ENCODE measurements at regions not wholly inside any gene's neighbourhood (a gene's known extent, or its start where the extent isn't known, plus 50 kb on each side); places are given as distances from the start of the nearest gene placed in this dataset.
"Not testable (repeated sequence)": the region's sequence is repeated elsewhere in the genome, so short reads cannot be mapped to it uniquely, and the experiment has no call there.

GRCh38 chr6:104676679-104677078 is 183.0 kb downstream of the HACE1 start:
- not testable (repeated sequence) for DNase-seq

- DNase-seq: not testable (repeated sequence)
Measured at GRCh38 chr6:104675161-104675560, 184.6 kb downstream of the HACE1 start.

GRCh38 chr6:104673078-104673477 is 186.6 kb downstream of the HACE1 start:
- DNase-seq: not testable (repeated sequence)

- DNase-seq: not testable (repeated sequence)
Measured at GRCh38 chr6:104671591-104671891, 188.2 kb downstream of the HACE1 start.

GRCh38 chr6:104670834-104671590 is 188.7 kb downstream of the HACE1 start:
- DNase-seq: not testable (repeated sequence)

GRCh38 chr6:104669483-104669882 is 190.2 kb downstream of the HACE1 start:
- DNase-seq: no peak

GRCh38 chr6:104656235-104656634 is 203.5 kb downstream of the HACE1 start:
- DNase-seq: no peak

- DNase-seq: no peak
Measured at GRCh38 chr6:104653781-104654180, 205.9 kb downstream of the HACE1 start.

- DNase-seq: no peak
Measured at GRCh38 chr6:104648347-104648746, 211.4 kb downstream of the HACE1 start.

GRCh38 chr6:104644848-104645247 is 214.9 kb downstream of the HACE1 start:
- DNase-seq: no peak

- DNase-seq: no peak
Measured at GRCh38 chr6:104642871-104643270, 216.8 kb downstream of the HACE1 start.

GRCh38 chr6:104640761-104641160 is 219.0 kb downstream of the HACE1 start:
- DNase-seq: no peak

- DNase-seq: no peak
Measured at GRCh38 chr6:104640150-104640700, 219.5 kb downstream of the HACE1 start.

- DNase-seq: no peak
Measured at GRCh38 chr6:104639668-104640067, 220.1 kb downstream of the HACE1 start.

- no peak for DNase-seq
Measured at GRCh38 chr6:104638841-104639290, 220.9 kb downstream of the HACE1 start.

GRCh38 chr6:104633125-104633524 is 226.6 kb downstream of the HACE1 start:
- DNase-seq: no peak

GRCh38 chr6:104632588-104632987 is 227.1 kb downstream of the HACE1 start:
- no peak for DNase-seq

GRCh38 chr6:104630955-104631354 is 228.8 kb downstream of the HACE1 start:
- no peak for DNase-seq

- DNase-seq: no peak
Measured at GRCh38 chr6:104630522-104630921, 229.2 kb downstream of the HACE1 start.

GRCh38 chr6:104629826-104630225 is 229.9 kb downstream of the HACE1 start:
- no peak for DNase-seq

GRCh38 chr6:104625536-104625935 is 234.2 kb downstream of the HACE1 start:
- no peak for DNase-seq

GRCh38 chr6:104623052-104623690 is 236.5 kb downstream of the HACE1 start:
- no peak for DNase-seq

GRCh38 chr6:104621396-104621795 is 238.3 kb downstream of the HACE1 start:
- no peak for DNase-seq

- DNase-seq: no peak
Measured at GRCh38 chr6:104617591-104617990, 242.1 kb downstream of the HACE1 start.

All from NCI-H510A treated with DMSO at 0.1 percent for 48 hours (cell line).